Loucy (cell line): ENCODE measurements at regions not wholly inside any gene's neighbourhood (a gene's known extent, or its start where the extent isn't known, plus 50 kb on each side); places are given as distances from the start of the nearest gene placed in this dataset.

Experiments
- H2AFZ ChIP-seq: fragments of 200-600 bp; sonication (generic); 2 replicates; pipeline ENCODE4 v1.6.0; 2016; ENCODE audit warnings: antibody characterized with exemption, mild to moderate bottlenecking, low read length, moderate library complexity
- H3F3A ChIP-seq: fragments of 200-600 bp; 2 replicates; pipeline ENCODE4 v1.6.0; 2016; ENCODE audit warnings: antibody characterized with exemption, low read depth, mild to moderate bottlenecking
- H3K27me3 ChIP-seq: fragments of 200-600 bp; sonication (generic); 2 replicates; pipeline ENCODE4 v1.6.1; 2014; ENCODE audit warnings: low read length, mild to moderate bottlenecking; ENCODE audit not compliant: insufficient read depth, poor library complexity, severe bottlenecking
- H3K36me3 ChIP-seq: fragments of 200-600 bp; sonication (generic); 2 replicates; pipeline ENCODE4 v1.6.1; 2016; ENCODE audit warnings: low read length; ENCODE audit not compliant: insufficient read depth
- H3K4me1 ChIP-seq: fragments of 200-600 bp; sonication (generic); 2 replicates; pipeline ENCODE4 v1.5.1; 2014; ENCODE audit warnings: low read length, mild to moderate bottlenecking; ENCODE audit not compliant: insufficient read depth, poor library complexity, severe bottlenecking
- H3K4me2 ChIP-seq: fragments of 200-600 bp; sonication (generic); 2 replicates; pipeline ENCODE4 v1.6.0; 2014; ENCODE audit warnings: antibody characterized with exemption, low read length, low read depth, mild to moderate bottlenecking; ENCODE audit not compliant: poor library complexity, severe bottlenecking
- H3K4me3 ChIP-seq: fragments of 200-600 bp; sonication (generic); 2 replicates; pipeline ENCODE4 v1.5.1; 2014; ENCODE audit warnings: low read length, mild to moderate bottlenecking, mixed read lengths; ENCODE audit not compliant: poor library complexity, severe bottlenecking
- H3K79me2 ChIP-seq: fragments of 200-600 bp; sonication (generic); 2 replicates; pipeline ENCODE4 v1.6.1; 2014; ENCODE audit warnings: low read length; ENCODE audit not compliant: insufficient read depth
- H3K9ac ChIP-seq: fragments of 200-600 bp; sonication (generic); 2 replicates; pipeline ENCODE4 v1.6.0; 2014; ENCODE audit warnings: mild to moderate bottlenecking, low read depth, low read length, moderate library complexity; ENCODE audit not compliant: poor library complexity, severe bottlenecking
- H3K9me2 ChIP-seq: fragments of 200-600 bp; sonication (generic); replicated peaks from 2 replicates; pipeline ENCODE4 v1.6.1; 2016; ENCODE audit warnings: low read depth, low read length, mixed read lengths
- H3K9me3 ChIP-seq: fragments of 200-600 bp; sonication (generic); 2 replicates; pipeline ENCODE4 v1.6.1; 2014; ENCODE audit warnings: mild to moderate bottlenecking, antibody characterized with exemption, low read length, low read depth; ENCODE audit not compliant: insufficient read depth
- H4K20me1 ChIP-seq: fragments of 200-600 bp; sonication (generic); 2 replicates; pipeline ENCODE4 v1.6.0; 2014; ENCODE audit warnings: antibody characterized with exemption, low read length, mild to moderate bottlenecking; ENCODE audit not compliant: insufficient read depth, poor library complexity, severe bottlenecking
- CTCF ChIP-seq: fragments of 200-600 bp; sonication (generic); conservative IDR thresholded peaks from 2 replicates; pipeline ENCODE4 v1.5.1; 2014; ENCODE audit warnings: mild to moderate bottlenecking, antibody characterized with exemption, low read length
- EZH2phosphoT487 ChIP-seq: fragments of 200-600 bp; IDR thresholded peaks from 2 replicates; pipeline ENCODE4 v1.6.1; 2018; ENCODE audit warnings: antibody characterized with exemption, mild to moderate bottlenecking, moderate library complexity, borderline replicate concordance

- H3K9me2 ChIP-seq, result no peaks in the 10 kb centered on the region
- H3K79me2 ChIP-seq, result no peaks in the 10 kb centered on the region
- no peaks in the 10 kb centered on the region for H3K27me3 ChIP-seq
- no peak overlapping the region for H3K9ac ChIP-seq
- H3K36me3 ChIP-seq, result no peaks in the 10 kb centered on the region
- H2AFZ ChIP-seq, result no peak overlapping the region
- no peak for TF ChIP-seq CTCF
- TF ChIP-seq EZH2phosphoT487, result no peak
- H3K4me3 ChIP-seq, result no peak overlapping the region
- H3F3A ChIP-seq, result no peaks in the 10 kb centered on the region
- no peak overlapping the region for H3K4me2 ChIP-seq
- no peaks in the 10 kb centered on the region for H4K20me1 ChIP-seq
- no peaks in the 10 kb centered on the region for H3K9me3 ChIP-seq
- H3K4me1 ChIP-seq, result peaks cover 3% of the 10 kb centered on the region
Observed at GRCh38 chr5:86977808-86978207, 289.9 kb upstream of the RASA1 start.

- H3K4me3 ChIP-seq, result no peak overlapping the region
- no peaks in the 10 kb centered on the region for H3K36me3 ChIP-seq
- no peaks in the 10 kb centered on the region for H3K27me3 ChIP-seq
- no peak overlapping the region for H3K4me2 ChIP-seq
- H4K20me1 ChIP-seq, result no peaks in the 10 kb centered on the region
- TF ChIP-seq CTCF (no peak), EZH2phosphoT487 (no peak)
- peaks cover 3% of the 10 kb centered on the region for H3K4me1 ChIP-seq
- no peaks in the 10 kb centered on the region for H3F3A ChIP-seq
- no peaks in the 10 kb centered on the region for H3K79me2 ChIP-seq
- H3K9ac ChIP-seq, result no peak overlapping the region
- no peak overlapping the region for H2AFZ ChIP-seq
- H3K9me2 ChIP-seq, result no peaks in the 10 kb centered on the region
- no peaks in the 10 kb centered on the region for H3K9me3 ChIP-seq
Observed at GRCh38 chr5:86979811-86980411, 287.8 kb upstream of the RASA1 start.

GRCh38 chr5:86981898-86982297, 285.8 kb upstream of the RASA1 start:
- Histone ChIP-seq H3K27me3 (no peaks in the 10 kb centered on the region), H3K4me1 (no peaks in the 10 kb centered on the region), H4K20me1 (no peaks in the 10 kb centered on the region), H2AFZ (no peak overlapping the region), H3F3A (no peaks in the 10 kb centered on the region), H3K4me3 (no peak overlapping the region), H3K4me2 (no peak overlapping the region), H3K9ac (no peak overlapping the region), H3K9me2 (no peaks in the 10 kb centered on the region), H3K9me3 (no peaks in the 10 kb centered on the region), H3K79me2 (no peaks in the 10 kb centered on the region), H3K36me3 (no peaks in the 10 kb centered on the region)
- TF ChIP-seq EZH2phosphoT487, result no peak
- no peak for TF ChIP-seq CTCF
